ENCODE measurements at regions not wholly inside any gene's neighbourhood (a gene's known extent, or its start where the extent isn't known, plus 50 kb on each side); places are given as distances from the start of the nearest gene placed in this dataset.

DNA sequence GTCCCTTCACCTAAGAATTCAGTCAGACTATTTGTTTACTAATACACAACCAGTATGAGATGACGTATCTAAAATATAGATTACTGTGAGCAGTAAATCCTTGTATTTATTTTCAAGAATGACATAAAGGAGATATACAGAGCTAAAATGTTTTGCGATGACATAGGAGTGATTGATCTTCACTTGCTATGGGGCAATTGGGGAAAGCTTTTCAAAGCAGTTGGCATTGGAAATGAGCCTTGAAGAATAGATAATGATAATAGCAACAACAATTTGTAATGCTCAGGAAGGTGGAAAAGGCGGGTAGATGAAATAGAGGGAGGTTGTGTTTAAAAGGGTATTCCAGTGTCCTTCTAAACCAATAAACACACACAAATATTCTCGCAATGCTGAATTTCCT, 623.7 kb downstream of the CDH8 start:
- H3K27ac ChIP-seq = no peak overlapping the region
- WGBS, 5 donors = 73 to 83% (median 82%) methylated on average over 4 of the region's 4 CpGs
- H3K9me3 ChIP-seq = no peaks in the 10 kb centered on the region
- TF ChIP-seq POLR2A (IDR thresholded peaks at IDR 0.05) (no peak), POLR2AphosphoS5 (IDR thresholded peaks at IDR 0.05) (no peak)
- TF ChIP-seq, protein P1, sequence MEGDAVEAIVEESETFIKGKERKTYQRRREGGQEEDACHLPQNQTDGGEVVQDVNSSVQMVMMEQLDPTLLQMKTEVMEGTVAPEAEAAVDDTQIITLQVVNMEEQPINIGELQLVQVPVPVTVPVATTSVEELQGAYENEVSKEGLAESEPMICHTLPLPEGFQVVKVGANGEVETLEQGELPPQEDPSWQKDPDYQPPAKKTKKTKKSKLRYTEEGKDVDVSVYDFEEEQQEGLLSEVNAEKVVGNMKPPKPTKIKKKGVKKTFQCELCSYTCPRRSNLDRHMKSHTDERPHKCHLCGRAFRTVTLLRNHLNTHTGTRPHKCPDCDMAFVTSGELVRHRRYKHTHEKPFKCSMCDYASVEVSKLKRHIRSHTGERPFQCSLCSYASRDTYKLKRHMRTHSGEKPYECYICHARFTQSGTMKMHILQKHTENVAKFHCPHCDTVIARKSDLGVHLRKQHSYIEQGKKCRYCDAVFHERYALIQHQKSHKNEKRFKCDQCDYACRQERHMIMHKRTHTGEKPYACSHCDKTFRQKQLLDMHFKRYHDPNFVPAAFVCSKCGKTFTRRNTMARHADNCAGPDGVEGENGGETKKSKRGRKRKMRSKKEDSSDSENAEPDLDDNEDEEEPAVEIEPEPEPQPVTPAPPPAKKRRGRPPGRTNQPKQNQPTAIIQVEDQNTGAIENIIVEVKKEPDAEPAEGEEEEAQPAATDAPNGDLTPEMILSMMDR (IDR thresholded peaks at IDR 0.05) = no peak
- intact Hi-C loops (cut with DNase I; ENCODE audit: low total_unique reads) = no loop called here
- no peak for DNase-seq
- no peaks in the 10 kb centered on the region for H3K4me1 ChIP-seq
- H3K36me3 ChIP-seq = no peaks in the 10 kb centered on the region
- no peaks in the 10 kb centered on the region for H3K27me3 ChIP-seq
- H3K4me3 ChIP-seq = no peak overlapping the region

DNA sequence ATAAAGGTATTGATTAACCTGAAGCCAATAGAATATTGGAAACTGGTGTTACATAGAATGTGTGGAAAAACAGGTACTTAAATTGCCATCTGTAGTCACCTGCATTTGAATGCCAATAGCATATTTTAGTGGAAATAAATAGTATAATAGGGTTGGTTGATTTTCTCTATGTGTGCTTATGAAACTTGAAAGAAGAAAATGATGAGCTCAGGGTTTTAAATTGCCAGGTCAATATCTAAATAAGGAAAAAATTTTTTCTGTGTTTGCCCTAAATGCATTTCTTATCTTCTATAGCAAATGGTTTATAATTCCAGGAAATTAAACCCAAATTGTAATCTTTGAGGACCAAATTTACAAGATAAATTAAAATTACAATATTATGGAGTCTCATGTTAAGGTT, 626.6 kb downstream of the CDH8 start:
- no peaks in the 10 kb centered on the region for H3K27me3 ChIP-seq
- H3K36me3 ChIP-seq = no peaks in the 10 kb centered on the region
- no peaks in the 10 kb centered on the region for H3K4me1 ChIP-seq
- no peak overlapping the region for H3K4me3 ChIP-seq
- no peak for DNase-seq
- intact Hi-C loops (cut with DNase I; ENCODE audit: low total_unique reads) = no loop called here
- H3K27ac ChIP-seq = no peak overlapping the region
- TF ChIP-seq, protein P1 (IDR thresholded peaks at IDR 0.05) = no peak
- TF ChIP-seq POLR2AphosphoS5 (IDR thresholded peaks at IDR 0.05) (no peak), POLR2A (IDR thresholded peaks at IDR 0.05) (no peak), EP300 (IDR thresholded peaks at IDR 0.05) (no peak)
- no peaks in the 10 kb centered on the region for H3K9me3 ChIP-seq

DNA sequence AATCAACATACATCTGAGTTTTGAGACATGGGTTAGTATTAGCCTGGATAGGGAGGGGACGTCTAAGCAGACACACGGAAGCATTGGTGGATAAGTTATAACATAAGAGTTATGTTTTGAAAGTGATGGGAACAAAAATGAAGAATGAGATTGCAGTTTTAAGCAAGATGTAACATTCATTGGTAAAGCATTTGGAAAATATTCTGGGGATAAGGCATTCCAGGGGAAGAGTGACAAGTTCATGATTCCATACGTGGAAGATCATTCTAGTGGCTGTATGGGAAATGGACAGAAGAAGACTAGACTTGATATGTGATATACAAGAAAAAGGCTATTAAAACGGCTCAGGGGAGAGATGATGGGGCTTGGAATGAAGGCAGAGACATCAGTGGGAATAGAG, 632.9 kb downstream of the CDH8 start:
- Histone ChIP-seq H3K9me3 (no peaks in the 10 kb centered on the region), H3K27me3 (no peaks in the 10 kb centered on the region), H3K4me1 (no peaks in the 10 kb centered on the region), H3K36me3 (no peaks in the 10 kb centered on the region), H3K27ac (no peak overlapping the region), H3K4me3 (no peak overlapping the region)
- no peak for DNase-seq
- 72 to 75% (median 73%) methylated on average over 4 of the region's 4 CpGs for WGBS, 5 donors
- intact Hi-C loops (cut with DNase I; ENCODE audit: low total_unique reads) = no loop called here
- no peak for TF ChIP-seq POLR2A (IDR thresholded peaks at IDR 0.05)
- no peak for TF ChIP-seq POLR2AphosphoS5 (IDR thresholded peaks at IDR 0.05)
- TF ChIP-seq, protein P1 (IDR thresholded peaks at IDR 0.05) = no peak
- no peak for TF ChIP-seq EP300 (IDR thresholded peaks at IDR 0.05)

DNA sequence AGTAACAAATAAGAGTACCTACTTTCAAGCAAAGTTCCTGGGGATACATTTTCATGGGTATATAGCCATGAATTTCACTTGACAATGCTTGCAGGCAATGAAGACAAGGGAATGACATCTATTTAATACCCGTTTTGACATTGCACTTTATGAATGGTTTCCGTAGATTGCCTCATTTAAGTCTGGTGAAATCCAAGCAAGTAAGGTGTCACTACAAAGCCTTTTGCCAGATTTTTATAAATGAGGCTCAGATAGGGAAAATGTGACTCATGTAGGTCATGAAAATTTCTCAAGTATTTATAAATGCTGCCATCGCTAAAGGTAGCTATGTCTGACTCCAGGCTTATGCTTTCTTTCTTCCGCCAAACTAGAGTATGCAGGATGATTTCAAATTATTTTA, 644.3 kb downstream of the CDH8 start:
- Histone ChIP-seq H3K4me1 (no peaks in the 10 kb centered on the region), H3K9me3 (no peaks in the 10 kb centered on the region), H3K27ac (no peak overlapping the region), H3K4me3 (no peak overlapping the region), H3K27me3 (no peaks in the 10 kb centered on the region), H3K36me3 (no peaks in the 10 kb centered on the region)
- no peak for TF ChIP-seq POLR2A (IDR thresholded peaks at IDR 0.05)
- TF ChIP-seq, protein P1 (IDR thresholded peaks at IDR 0.05) = no peak
- no peak for TF ChIP-seq POLR2AphosphoS5 (IDR thresholded peaks at IDR 0.05)
- no peak for TF ChIP-seq EP300 (IDR thresholded peaks at IDR 0.05)
- intact Hi-C loops (cut with DNase I; ENCODE audit: low total_unique reads) = no loop called here
- DNase-seq = no peak
- WGBS, 5 donors = 67 to 89% (median 79%) methylated on average over 4 of the region's 4 CpGs

Data from stomach (tissue), 8 donors.